Suprapubic skin (tissue), 3 donors: ENCODE measurements at regions not wholly inside any gene's neighbourhood (a gene's known extent, or its start where the extent isn't known, plus 50 kb on each side); places are given as distances from the start of the nearest gene placed in this dataset.

Source experiments
- POLR2A ChIP-seq, 2 donors: fragments of 450-650 bp; IDR thresholded peaks; one replicate each; pipeline ENCODE4 v1.6.1; 2017; ENCODE audit warnings: antibody characterized with exemption in 2 of 2, mild to moderate bottlenecking in 2 of 2, moderate library complexity in 2 of 2
- TF ChIP-seq, protein P1 (sequence below), 2 donors: fragments of 200-600 bp in 1 of 2; fragments of 450-650 bp in 1 of 2; sonication (generic) in 1 of 2; IDR thresholded peaks; one replicate each; pipeline ENCODE4 v1.5.1; 2016 to 2019; ENCODE audit warnings: antibody characterized with exemption in 2 of 2, mild to moderate bottlenecking in 1 of 2, moderate library complexity in 1 of 2

DNA sequence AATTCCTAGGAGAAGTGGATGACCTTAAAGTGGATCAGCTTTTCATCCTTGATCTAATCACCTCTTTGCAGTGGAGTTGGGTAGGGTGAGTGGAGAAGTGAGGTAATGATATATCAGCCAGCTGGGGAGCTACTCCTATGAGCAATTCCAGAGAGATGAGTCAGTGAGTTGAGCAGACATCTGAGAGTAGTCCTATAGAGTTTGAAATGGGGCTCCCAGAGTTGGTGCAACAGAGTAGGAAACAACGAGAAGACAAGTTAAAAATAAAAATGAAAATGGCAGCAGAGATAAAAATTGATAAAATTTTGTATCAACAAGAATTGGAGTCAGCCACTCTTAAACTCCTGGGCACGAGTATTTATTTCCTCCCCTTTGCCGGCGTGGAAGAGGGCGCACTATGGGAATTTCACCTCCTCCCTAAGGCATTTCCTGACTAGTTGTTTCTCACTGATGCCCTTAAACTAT, 150.8 kb upstream of the DPH6 start:
- TF ChIP-seq, protein P1, sequence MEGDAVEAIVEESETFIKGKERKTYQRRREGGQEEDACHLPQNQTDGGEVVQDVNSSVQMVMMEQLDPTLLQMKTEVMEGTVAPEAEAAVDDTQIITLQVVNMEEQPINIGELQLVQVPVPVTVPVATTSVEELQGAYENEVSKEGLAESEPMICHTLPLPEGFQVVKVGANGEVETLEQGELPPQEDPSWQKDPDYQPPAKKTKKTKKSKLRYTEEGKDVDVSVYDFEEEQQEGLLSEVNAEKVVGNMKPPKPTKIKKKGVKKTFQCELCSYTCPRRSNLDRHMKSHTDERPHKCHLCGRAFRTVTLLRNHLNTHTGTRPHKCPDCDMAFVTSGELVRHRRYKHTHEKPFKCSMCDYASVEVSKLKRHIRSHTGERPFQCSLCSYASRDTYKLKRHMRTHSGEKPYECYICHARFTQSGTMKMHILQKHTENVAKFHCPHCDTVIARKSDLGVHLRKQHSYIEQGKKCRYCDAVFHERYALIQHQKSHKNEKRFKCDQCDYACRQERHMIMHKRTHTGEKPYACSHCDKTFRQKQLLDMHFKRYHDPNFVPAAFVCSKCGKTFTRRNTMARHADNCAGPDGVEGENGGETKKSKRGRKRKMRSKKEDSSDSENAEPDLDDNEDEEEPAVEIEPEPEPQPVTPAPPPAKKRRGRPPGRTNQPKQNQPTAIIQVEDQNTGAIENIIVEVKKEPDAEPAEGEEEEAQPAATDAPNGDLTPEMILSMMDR (IDR thresholded peaks at IDR 0.05), result no peak
- no peak for TF ChIP-seq POLR2A (IDR thresholded peaks at IDR 0.05)
